ENCODE measurements at regions not wholly inside any gene's neighbourhood (a gene's known extent, or its start where the extent isn't known, plus 50 kb on each side); places are given as distances from the start of the nearest gene placed in this dataset.

GRCh38 chr5:57036761-57037160 lies 84.8 kb upstream of the MIER3 start:
- no peak overlapping the region for H2BK5ac ChIP-seq (ENCODE audit: low read depth, low read length)
- no peak overlapping the region for H3K23ac ChIP-seq (ENCODE audit: insufficient read length)
- H3K9me3 ChIP-seq (ENCODE audit: insufficient read depth in 2 of 2, low read depth in 1 of 2, low read length in 1 of 2) = no peaks in the 10 kb centered on the region
- 93% methylated on average over 3 of the region's 3 CpGs; no CpG with 5 or more reads in 1 of the 2 experiments for WGBS, 2 experiments (ENCODE audit: extremely low coverage in 1 of 2, insufficient coverage in 1 of 2, insufficient read length in 1 of 2, insufficient replicate concordance in 2 of 2, low coverage in 1 of 2, low lambda C conversion rate in 2 of 2, missing lambda C conversion rate in 1 of 2)
- no peak overlapping the region for H4K8ac ChIP-seq (ENCODE audit: extremely low read depth, insufficient read depth, low read length)
- H2BK12ac ChIP-seq (ENCODE audit: low read depth, low read length) = no peak overlapping the region
- DNase-seq (ENCODE audit: low read depth in 1 of 2, low spot score in 2 of 2) (no peak), FAIRE-seq (no peak)
- POLR2A ChIA-PET (ENCODE audit: partially characterized antibody) = no interaction called here
- H3K27ac ChIP-seq (ENCODE audit: low read depth, low read length) = no peak overlapping the region
- no peak overlapping the region for H2BK120ac ChIP-seq (replicated peaks; ENCODE audit: low read depth, low read length)
- no peaks in the 10 kb centered on the region for H3K27me3 ChIP-seq (replicated peaks in 1 of 4; ENCODE audit: control insufficient read depth in 3 of 4, extremely low read depth in 1 of 4, insufficient read depth in 3 of 4, low read length in 3 of 4)
- H3K36me3 ChIP-seq (ENCODE audit: control insufficient read depth in 2 of 4, insufficient read depth in 4 of 4, low read length in 3 of 4) = no peaks in the 10 kb centered on the region
- 0 out of 2 replicates have a peak overlapping the region, but pooled peaks have one; percentile 40 for H2BK15ac ChIP-seq (ENCODE audit: low read length)
- no peak overlapping the region for H2AFZ ChIP-seq (ENCODE audit: low read length)
- CTCF ChIA-PET (ENCODE audit: partially characterized antibody) = interaction anchor here (0.9 to 1.3 kb wide), 4 partner anchors 15 to 241 kb away, joined by 3 to 8 read pairs (median 4); no protein-coding TSS in a partner anchor
- no peak overlapping the region for H3K14ac ChIP-seq (ENCODE audit: insufficient read length)
- H3K79me2 ChIP-seq (ENCODE audit: control insufficient read depth in 1 of 2, insufficient read depth in 2 of 2, low read length in 2 of 2) = no peaks in the 10 kb centered on the region
- TF ChIP-seq BCL11A (IDR thresholded peaks at IDR 0.05; ENCODE audit: low read depth in 2 of 2, low read length in 2 of 2) = no peak
- TF ChIP-seq SIN3A (conservative IDR thresholded peaks at IDR 0.05 in 1 of 2, IDR thresholded peaks at IDR 0.05 in 1 of 2; ENCODE audit: low read depth in 1 of 2, low read length in 2 of 2) = no peak
- TF ChIP-seq SRF (IDR thresholded peaks at IDR 0.05; ENCODE audit: low read depth, low read length) = no peak
- H3K4me2 ChIP-seq (ENCODE audit: insufficient read depth in 1 of 2, low read depth in 2 of 2, low read length in 2 of 2) = no peak overlapping the region
- H2BK20ac ChIP-seq (ENCODE audit: low read length) = no peak overlapping the region
- no peak overlapping the region for H3K9ac ChIP-seq (replicated peaks in 1 of 4; ENCODE audit: extremely low read depth in 1 of 4, low read depth in 3 of 4, low read length in 3 of 4)
- H4K20me1 ChIP-seq (replicated peaks in 1 of 2; ENCODE audit: control insufficient read depth in 1 of 2, insufficient read depth in 2 of 2, low read length in 2 of 2) = no peaks in the 10 kb centered on the region
- peaks cover 0 to 2% (median 0%) of the 10 kb centered on the region in 4 experiments; a peak in 1 of 7 replicates for H3K4me1 ChIP-seq (replicated peaks in 1 of 4; ENCODE audit: control insufficient read depth in 3 of 4, insufficient read depth in 4 of 4, low read length in 3 of 4)
- H2AK5ac ChIP-seq (ENCODE audit: low read depth, low read length) = no peak overlapping the region
- H3K56ac ChIP-seq (replicated peaks; ENCODE audit: insufficient read length, low read depth, low read length) = no peak overlapping the region
- no peak overlapping the region for H3K4me3 ChIP-seq (ENCODE audit: extremely low read depth in 1 of 4, insufficient read depth in 2 of 4, low read depth in 3 of 4, low read length in 4 of 4)
- H3K23me2 ChIP-seq (ENCODE audit: low read depth, low read length) = no peaks in the 10 kb centered on the region
- no peak overlapping the region for H3K4ac ChIP-seq (replicated peaks; ENCODE audit: insufficient read length, low read depth, low read length)
- H4K5ac ChIP-seq (ENCODE audit: insufficient read length, low read depth, low read length) = no peak overlapping the region
- no peak overlapping the region for H4K91ac ChIP-seq (replicated peaks; ENCODE audit: insufficient read length, low read length)
- H3K79me1 ChIP-seq (ENCODE audit: low read depth, low read length) = no peaks in the 10 kb centered on the region
- H3K18ac ChIP-seq (ENCODE audit: extremely low read depth, low read length) = no peak overlapping the region
